Psoas muscle (tissue), 7 donors: ENCODE measurements at regions not wholly inside any gene's neighbourhood (a gene's known extent, or its start where the extent isn't known, plus 50 kb on each side); places are given as distances from the start of the nearest gene placed in this dataset.

Experiments used
- ATAC-seq, 4 donors: fragments of 200-7000 bp; cut with Tn5 transposase; one replicate each; pipeline ENCODE4 v1.9.1; 2020; ENCODE audit warnings: moderate library complexity in 3 of 4, mild to moderate bottlenecking in 2 of 4
- DNase-seq, 2 donors: peaks; one replicate each; pipeline ENCODE4 v3.0.0-alpha.2; 2020
- H3K27ac ChIP-seq: fragments of 200-600 bp; one replicate; pipeline ENCODE4 v1.8.0; 2022
- H3K27me3 ChIP-seq, 3 donors: fragments of 200-600 bp in 1 of 3; one replicate each; pipeline versions ENCODE4 v1.6.1 to v1.8.0; 2013 to 2022; ENCODE audit warnings: low read length in 2 of 3, mild to moderate bottlenecking in 2 of 3, moderate library complexity in 1 of 3; ENCODE audit not compliant: insufficient read depth in 3 of 3
- H3K36me3 ChIP-seq, 2 donors: fragments of 200-600 bp in 1 of 2; one replicate each; pipeline versions ENCODE4 v1.6.1 to v1.8.0; 2013 to 2022; ENCODE audit warnings: low read depth in 1 of 2, mild to moderate bottlenecking in 1 of 2, moderate library complexity in 1 of 2; ENCODE audit not compliant: insufficient read depth in 1 of 2
- H3K4me1 ChIP-seq: fragments of 200-600 bp; one replicate; pipeline ENCODE4 v1.8.0; 2022
- H3K4me3 ChIP-seq: fragments of 200-600 bp; one replicate; pipeline ENCODE4 v1.8.0; 2022; ENCODE audit warnings: mild to moderate bottlenecking
- H3K9me3 ChIP-seq: fragments of 200-600 bp; one replicate; pipeline ENCODE4 v1.8.0; 2022
- CTCF ChIP-seq: fragments of 200-600 bp; IDR thresholded peaks from one replicate; pipeline ENCODE4 v1.8.0; 2022; ENCODE audit warnings: antibody characterized with exemption
- WGBS, 3 donors: extraction: QIAGEN DNeasy Blood & Tissue Kit; methylation state at CpG; one replicate each; pipeline versions ENCODE4 v1.1.6 to v1.1.7; 2013; 5-methylcytosine and 5-hydroxymethylcytosine counted together
- intact Hi-C, 2 donors: fragments of 100-400 bp; cut with DNase I; formaldehyde crosslinking; loops; one replicate each; pipeline versions ENCODE4 v1.11.0 to v1.14.2; 2022
- donor health status: healthy with polysubstance abuse.
- donor health status: DM: no; HTN: no; CAD: no; lungs with moderate emphysema.
- donor health status: Bipolar disorder and iron deficiency.
- donor health status: healthy.
- donor health status: DM: yes; HTN: yes; CAD: no.
- donor health status: DM: no; HTN: no; CAD: no.
- donor health status: DM: yes; HTN: yes; CAD: no.

GRCh38 chr9:84609779-84610178, 59.8 kb upstream of the NTRK2 start:
- Histone ChIP-seq H3K4me1 (no peaks in the 10 kb centered on the region), H3K4me3 (no peak overlapping the region), H3K27ac (no peak overlapping the region), H3K9me3 (no peaks in the 10 kb centered on the region), H3K27me3 (no peaks in the 10 kb centered on the region), H3K36me3 (no peaks in the 10 kb centered on the region)
- DNase-seq (no peak), ATAC-seq (no peak)
- no peak for TF ChIP-seq CTCF
- intact Hi-C loops: no loop called here

- H3K27me3 ChIP-seq: no peaks in the 10 kb centered on the region
- no peaks in the 10 kb centered on the region for H3K36me3 ChIP-seq
- no peak for TF ChIP-seq CTCF
- no peaks in the 10 kb centered on the region for H3K4me1 ChIP-seq
- no peaks in the 10 kb centered on the region for H3K9me3 ChIP-seq
- WGBS, 3 donors: 82 to 92% (median 82%) methylated on average over 2 of the region's 2 CpGs
- DNase-seq: no peak
- H3K27ac ChIP-seq: no peak overlapping the region
- no peak for ATAC-seq
- intact Hi-C loops: no loop called here
- H3K4me3 ChIP-seq: no peak overlapping the region
Measured at GRCh38 chr9:84613431-84613830, 56.1 kb upstream of the NTRK2 start.

- no peaks in the 10 kb centered on the region for H3K4me1 ChIP-seq
- 62 to 64% (median 64%) methylated on average over 3 of the region's 3 CpGs for WGBS, 3 donors
- no peaks in the 10 kb centered on the region for H3K36me3 ChIP-seq
- ATAC-seq: no peak
- no peak overlapping the region for H3K4me3 ChIP-seq
- TF ChIP-seq CTCF: no peak
- DNase-seq: no peak
- no peaks in the 10 kb centered on the region for H3K27me3 ChIP-seq
- H3K27ac ChIP-seq: no peak overlapping the region
- intact Hi-C loops: no loop called here
- H3K9me3 ChIP-seq: no peaks in the 10 kb centered on the region
Measured at GRCh38 chr9:84615544-84615943, 54.0 kb upstream of the NTRK2 start.

- no peak overlapping the region for H3K27ac ChIP-seq
- H3K4me3 ChIP-seq: no peak overlapping the region
- intact Hi-C loops: no loop called here
- no peaks in the 10 kb centered on the region for H3K36me3 ChIP-seq
- no peak for DNase-seq
- TF ChIP-seq CTCF: no peak
- no peaks in the 10 kb centered on the region for H3K27me3 ChIP-seq
- H3K4me1 ChIP-seq: no peaks in the 10 kb centered on the region
- 31 to 48% (median 41%) methylated on average over 4 of the region's 4 CpGs for WGBS, 3 donors
- ATAC-seq: no peak
- no peaks in the 10 kb centered on the region for H3K9me3 ChIP-seq
Measured at GRCh38 chr9:84617411-84618029, 52.0 kb upstream of the NTRK2 start.
